HL-60 (cell line): ENCODE measurements at regions not wholly inside any gene's neighbourhood (a gene's known extent, or its start where the extent isn't known, plus 50 kb on each side); places are given as distances from the start of the nearest gene placed in this dataset.
"Not testable (repeated sequence)": the region's sequence is repeated elsewhere in the genome, so short reads cannot be mapped to it uniquely, and the experiment has no call there.

ENCODE experiments used
- DNase-seq, 2 experiments: peaks; one replicate each; pipeline ENCODE4 v3.0.0-alpha.2; 2010 to 2020; ENCODE audit warnings: low read depth in 1 of 2, low spot score in 1 of 2
- H3K27ac ChIP-seq: fragments of 250-450 bp; sonication (Bioruptor Pico); replicated peaks from 2 replicates; pipeline ENCODE4 v1.5.1; 2020; ENCODE audit warnings: mild to moderate bottlenecking, moderate library complexity
- H3K27me3 ChIP-seq: fragments of 250-450 bp; sonication (Bioruptor Pico); 2 replicates; pipeline ENCODE4 v1.5.1; 2021; ENCODE audit warnings: mild to moderate bottlenecking, moderate library complexity; ENCODE audit not compliant: insufficient read depth, poor library complexity, severe bottlenecking
- H3K4me3 ChIP-seq: replicated peaks from 2 replicates; pipeline ENCODE4 v1.5.1; 2011; ENCODE audit warnings: mild to moderate bottlenecking, control low read depth, low read length; ENCODE audit not compliant: insufficient read depth
- CTCF ChIP-seq: IDR thresholded peaks from one replicate; pipeline ENCODE4 v1.5.1; 2011; ENCODE audit warnings: low read length, control low read depth, inconsistent platforms; ENCODE audit not compliant: insufficient read depth
- GABPA ChIP-seq: IDR thresholded peaks from 2 replicates; pipeline ENCODE4 v1.6.1; 2012; ENCODE audit warnings: low read depth
- POLR2AphosphoS5 ChIP-seq: IDR thresholded peaks from 2 replicates; pipeline ENCODE4 v1.6.1; 2012; ENCODE audit warnings: low read depth
- REST ChIP-seq: IDR thresholded peaks from 2 replicates; pipeline ENCODE4 v1.6.1; 2012; ENCODE audit warnings: low read depth; ENCODE audit not compliant: insufficient replicate concordance
- SPI1 ChIP-seq: IDR thresholded peaks from 2 replicates; pipeline ENCODE4 v1.6.1; 2012; ENCODE audit warnings: low read depth, mild to moderate bottlenecking, borderline replicate concordance

- no peaks in the 10 kb centered on the region for H3K27me3 ChIP-seq
- no peak overlapping the region for H3K27ac ChIP-seq
- no peak for TF ChIP-seq REST
- no peak for TF ChIP-seq CTCF
- no peak for TF ChIP-seq GABPA
- TF ChIP-seq POLR2AphosphoS5, result no peak
- TF ChIP-seq SPI1, result no peak
- DNase-seq, result no peak
- H3K4me3 ChIP-seq, result no peak overlapping the region
Measured at GRCh38 chr17:77620282-77620681, 338.2 kb upstream of the TNRC6C start.

GRCh38 chr17:77622084-77622483, 336.4 kb upstream of the TNRC6C start:
- DNase-seq, H3K27me3 ChIP-seq, H3K4me3 ChIP-seq, H3K27ac ChIP-seq: not testable (repeated sequence)

GRCh38 chr17:77622647-77623046, 335.9 kb upstream of the TNRC6C start:
- Histone ChIP-seq H3K27me3 (no peaks in the 10 kb centered on the region), H3K27ac (no peak overlapping the region), H3K4me3 (no peak overlapping the region)
- DNase-seq, result no peak
- TF ChIP-seq POLR2AphosphoS5, result no peak
- TF ChIP-seq REST, result no peak
- TF ChIP-seq SPI1, result no peak
- TF ChIP-seq GABPA, result no peak
- no peak for TF ChIP-seq CTCF

- DNase-seq, H3K27me3 ChIP-seq, H3K27ac ChIP-seq, H3K4me3 ChIP-seq: not testable (repeated sequence)
Measured at GRCh38 chr17:77623321-77623720, 335.2 kb upstream of the TNRC6C start.

GRCh38 chr17:77628035-77628434, 330.5 kb upstream of the TNRC6C start:
- no peak for DNase-seq
- H3K4me3 ChIP-seq, result no peak overlapping the region
- no peak overlapping the region for H3K27ac ChIP-seq
- H3K27me3 ChIP-seq, result no peaks in the 10 kb centered on the region
- no peak for TF ChIP-seq REST
- TF ChIP-seq SPI1, result no peak
- no peak for TF ChIP-seq POLR2AphosphoS5
- TF ChIP-seq CTCF, result no peak
- TF ChIP-seq GABPA, result no peak

GRCh38 chr17:77629284-77629683, 329.2 kb upstream of the TNRC6C start:
- DNase-seq, H3K27ac ChIP-seq, H3K27me3 ChIP-seq, H3K4me3 ChIP-seq: not testable (repeated sequence)
